ENCODE measurements at regions not wholly inside any gene's neighbourhood (a gene's known extent, or its start where the extent isn't known, plus 50 kb on each side); places are given as distances from the start of the nearest gene placed in this dataset.

- TF ChIP-seq CTCF (conservative IDR thresholded peaks at IDR 0.05; ENCODE audit: low read depth, low read length) (no peak), EZH2phosphoT487 (IDR thresholded peaks at IDR 0.05; ENCODE audit: borderline replicate concordance, low read length) (no peak)
Measured at GRCh38 chr6:81969814-81970213, 217.3 kb upstream of the TENT5A start.
